Hippocampal formation (tissue), 2 donors: ENCODE measurements at regions not wholly inside any gene's neighbourhood (a gene's known extent, or its start where the extent isn't known, plus 50 kb on each side); places are given as distances from the start of the nearest gene placed in this dataset.
"Not testable (repeated sequence)": the region's sequence is repeated elsewhere in the genome, so short reads cannot be mapped to it uniquely, and the experiment has no call there.

Experiments used
- DNase-seq, 2 donors: peaks; one replicate each; lab custom pipeline; 2025; lab: John Stamatoyannopoulos, UW

DNA sequence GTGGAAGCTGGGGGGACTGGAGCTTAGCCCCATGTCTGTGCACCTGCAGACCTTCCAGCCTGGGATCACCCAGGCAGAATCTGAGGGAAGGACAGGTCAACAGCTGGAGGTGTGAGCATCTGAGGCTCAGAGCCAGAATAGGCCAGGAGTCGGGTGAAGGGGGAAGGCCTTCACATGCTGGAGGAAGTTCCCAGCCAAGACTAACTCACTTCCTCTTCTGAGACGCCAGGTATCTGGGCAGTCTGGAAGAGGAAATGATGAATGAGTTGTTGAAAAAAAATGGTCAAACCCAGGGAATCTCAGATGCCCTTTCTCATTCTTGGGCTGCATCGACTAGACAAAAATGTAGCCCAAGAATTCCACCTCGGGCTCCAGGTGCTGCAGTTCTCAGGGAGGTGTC is 73.6 kb upstream of the TIAM2 start:
- DNase-seq = no peak

DNA sequence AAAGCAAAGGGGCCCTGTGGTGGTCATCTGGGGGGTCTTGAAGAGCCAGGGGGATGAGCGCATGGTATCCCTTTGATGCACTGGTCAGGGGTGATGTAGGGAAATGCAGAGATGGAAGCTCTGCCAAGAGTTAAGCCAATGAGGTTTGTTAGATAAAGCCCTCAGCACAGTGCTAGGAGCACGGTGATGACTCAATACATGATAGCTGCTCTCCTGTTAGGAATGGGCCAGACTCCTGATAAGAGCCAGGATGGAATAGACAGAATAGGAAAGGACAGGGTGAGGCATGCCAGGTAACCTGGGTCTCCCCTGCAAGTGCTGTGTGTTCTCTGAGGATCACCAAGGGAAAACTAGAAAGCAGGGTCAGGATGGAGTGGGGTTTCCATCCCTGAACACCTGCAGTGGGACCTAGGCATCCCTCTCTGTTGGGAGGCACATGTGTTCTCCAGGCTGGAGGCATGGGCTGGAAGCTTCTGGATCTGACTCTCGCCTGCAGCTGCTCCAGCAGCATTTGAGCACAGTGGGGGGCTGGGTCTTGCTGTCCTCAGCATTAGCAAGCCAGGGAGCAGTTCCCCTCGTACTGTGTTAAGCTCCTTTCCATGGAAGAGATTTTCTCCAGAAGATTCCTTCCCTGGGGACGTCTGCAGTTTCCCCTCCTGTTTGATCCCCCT is 71.8 kb upstream of the TIAM2 start:
- DNase-seq = no peak

DNA sequence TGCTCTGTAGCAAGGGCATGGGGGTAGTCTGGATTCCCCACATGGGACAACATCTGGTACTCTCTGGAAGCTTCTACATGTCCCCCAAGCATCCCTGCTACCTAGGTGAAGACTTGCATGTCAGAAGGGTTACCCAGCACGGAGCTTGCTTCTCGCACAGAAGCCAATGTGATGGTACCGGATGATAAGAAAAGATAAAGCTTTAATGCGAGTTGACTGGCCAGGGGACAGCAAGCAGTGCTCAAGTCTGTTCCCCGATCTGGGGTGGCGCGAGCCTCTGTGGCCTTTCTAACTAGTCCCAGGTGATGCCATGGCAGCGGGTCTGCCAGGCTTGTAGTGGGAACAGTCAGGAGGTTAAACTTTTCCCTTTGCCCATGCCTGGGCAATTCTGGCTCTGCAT is 70.0 kb upstream of the TIAM2 start:
- no peak for DNase-seq

DNA sequence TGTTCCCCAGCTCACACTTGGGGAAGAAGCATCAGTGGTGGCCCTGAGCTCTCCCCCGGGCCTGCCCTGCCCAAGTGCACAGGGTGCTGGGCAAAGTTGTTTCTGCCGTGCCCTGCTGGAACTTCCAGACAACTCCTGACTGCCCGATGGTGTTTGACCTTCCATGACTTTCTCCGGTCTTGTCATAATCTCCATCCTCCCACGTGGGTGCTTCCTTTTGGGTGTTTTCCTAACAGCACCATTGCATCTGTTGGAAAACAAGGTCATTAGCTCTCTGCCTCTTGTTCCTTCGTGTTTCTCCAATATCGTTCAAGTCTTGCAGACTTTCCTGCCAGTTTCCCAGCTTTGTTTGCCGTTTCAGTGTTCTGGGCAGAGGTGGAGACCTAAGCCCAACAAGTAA is 68.7 kb upstream of the TIAM2 start:
- DNase-seq = no peak

DNA sequence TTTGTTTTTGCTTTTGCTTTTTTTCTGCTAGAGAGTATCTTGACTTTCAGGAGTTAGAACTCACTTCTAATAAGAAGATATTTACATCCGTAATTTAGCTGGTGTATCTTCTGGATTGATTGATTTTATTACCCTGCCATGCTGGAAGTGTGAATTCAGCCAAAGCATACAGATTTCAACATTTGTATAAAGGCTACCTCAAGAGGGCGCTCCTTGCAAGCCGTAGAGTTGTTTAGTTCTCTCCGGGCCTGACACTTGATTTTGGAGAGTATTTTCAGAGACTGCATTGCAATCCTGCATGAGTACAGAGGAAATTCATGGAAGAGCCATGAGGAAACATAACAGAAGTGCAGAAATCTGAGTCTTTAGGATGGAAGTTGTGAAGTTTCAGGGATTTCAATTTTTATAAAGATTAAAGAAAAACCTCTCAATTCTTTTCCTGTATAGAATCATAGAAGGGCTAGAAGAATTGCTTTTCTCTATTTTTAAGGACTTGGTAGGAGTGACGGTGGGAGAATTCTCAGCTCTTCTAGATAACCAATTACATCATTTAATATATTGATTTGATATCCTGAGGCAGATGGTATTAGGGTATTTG is 66.7 kb upstream of the TIAM2 start:
- peak; percentile 40 to 67 for DNase-seq

DNA sequence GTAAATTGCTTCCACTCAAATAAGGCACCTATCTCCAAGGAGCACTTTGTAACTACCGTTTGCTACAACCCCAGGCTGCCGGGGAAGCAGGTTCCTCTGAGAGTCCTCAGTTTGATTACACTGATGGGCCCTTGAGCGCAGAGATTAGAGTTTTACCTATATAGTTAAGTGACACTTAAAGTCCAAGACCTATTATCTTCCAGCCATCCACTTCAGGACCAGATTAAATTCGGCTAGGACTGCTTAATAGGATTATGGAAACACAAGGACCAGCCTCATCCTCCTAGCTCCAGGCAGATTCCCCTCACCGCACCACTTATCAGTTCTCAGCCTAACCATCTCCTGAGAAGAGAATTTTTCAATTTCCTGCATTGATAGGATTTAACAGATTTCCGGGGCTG is 64.7 kb upstream of the TIAM2 start:
- DNase-seq = no peak

DNA sequence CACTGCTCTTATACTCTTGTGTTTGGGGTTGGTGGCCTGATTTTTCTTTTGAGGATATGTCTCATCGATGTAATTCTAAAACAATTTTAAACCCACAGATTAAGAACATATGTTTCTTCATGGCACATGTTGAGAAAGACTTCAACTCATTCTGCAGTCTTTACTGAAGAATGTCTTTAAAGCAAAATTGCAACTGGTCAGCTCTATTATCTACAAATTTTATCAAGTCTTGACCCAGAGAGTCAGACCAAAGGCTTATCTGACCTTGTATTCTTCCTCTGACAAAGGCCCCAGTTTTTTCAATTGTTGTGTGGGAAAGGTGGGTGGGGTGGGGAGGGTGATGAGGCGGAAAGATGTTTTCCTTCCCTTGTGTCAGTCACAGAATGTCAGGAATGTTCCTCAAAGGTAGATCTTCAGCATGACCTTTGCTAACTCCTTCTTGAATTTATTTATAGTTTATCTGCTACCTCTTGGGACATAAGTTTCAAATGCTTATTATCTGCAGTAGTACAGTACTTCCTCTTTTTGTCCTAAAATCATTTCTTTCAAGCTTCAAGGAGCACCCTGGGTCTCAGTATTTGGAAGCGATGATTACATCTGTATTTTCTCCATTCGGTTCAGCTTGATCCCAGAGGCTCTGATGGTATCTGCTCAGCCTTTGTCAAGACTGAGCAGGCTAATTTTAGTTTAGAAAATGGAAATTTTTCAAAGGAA is 63.2 kb upstream of the TIAM2 start:
- no peak for DNase-seq

DNA sequence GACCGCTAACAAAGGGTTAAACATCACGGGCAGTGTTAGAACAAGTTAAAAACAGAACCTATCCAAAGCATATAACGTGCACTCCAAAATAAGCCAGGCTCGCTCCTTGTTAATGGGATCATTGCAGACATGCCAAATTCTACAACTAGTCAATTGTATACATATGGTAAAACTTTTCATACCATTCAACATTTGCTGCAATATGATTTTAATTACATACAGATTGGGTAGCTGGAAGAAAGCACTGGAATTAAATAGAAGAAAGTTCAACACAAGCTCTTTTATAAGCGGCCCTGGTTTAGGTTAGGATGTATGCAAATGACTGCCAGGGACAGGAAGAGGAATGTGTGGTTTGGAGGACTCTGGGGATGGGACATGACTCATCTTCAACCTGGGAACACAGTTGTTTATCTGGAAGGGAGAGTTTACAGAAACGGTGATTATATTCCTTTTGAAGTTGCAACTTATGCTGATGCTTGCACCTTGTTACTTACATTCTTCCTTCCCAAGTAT is 62.5 kb upstream of the TIAM2 start:
- no peak for DNase-seq

DNA sequence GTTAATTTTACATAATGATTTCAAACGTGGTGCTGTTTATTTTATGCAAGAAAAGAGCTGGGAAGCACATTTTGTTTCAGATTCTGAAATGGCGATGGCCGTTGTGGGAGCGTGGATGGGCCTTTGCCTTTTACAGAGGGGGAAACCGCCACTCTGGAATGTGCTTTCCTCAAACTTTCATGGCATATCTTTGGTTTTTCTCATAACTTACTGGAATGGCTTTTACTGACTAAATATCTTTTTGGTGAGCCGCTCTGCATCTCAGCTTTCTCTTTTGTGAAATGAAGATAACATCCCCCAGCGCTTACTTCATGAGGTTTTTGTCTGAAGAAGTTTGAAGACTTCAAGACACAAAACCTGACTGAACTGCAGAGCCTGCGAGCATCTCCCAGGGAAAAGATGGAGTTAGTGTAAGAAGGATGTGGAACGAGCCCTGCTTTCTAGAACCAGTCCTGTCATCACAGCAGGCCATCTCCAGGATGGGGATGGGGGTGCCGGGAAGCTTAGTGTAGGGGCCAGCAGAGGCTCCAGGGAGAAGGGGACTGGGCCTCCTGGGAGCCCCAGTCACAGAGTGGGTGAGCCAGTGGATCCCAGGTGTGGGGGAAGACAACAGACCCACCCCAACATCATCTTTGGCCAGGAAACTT is 61.8 kb upstream of the TIAM2 start:
- DNase-seq = no peak

DNA sequence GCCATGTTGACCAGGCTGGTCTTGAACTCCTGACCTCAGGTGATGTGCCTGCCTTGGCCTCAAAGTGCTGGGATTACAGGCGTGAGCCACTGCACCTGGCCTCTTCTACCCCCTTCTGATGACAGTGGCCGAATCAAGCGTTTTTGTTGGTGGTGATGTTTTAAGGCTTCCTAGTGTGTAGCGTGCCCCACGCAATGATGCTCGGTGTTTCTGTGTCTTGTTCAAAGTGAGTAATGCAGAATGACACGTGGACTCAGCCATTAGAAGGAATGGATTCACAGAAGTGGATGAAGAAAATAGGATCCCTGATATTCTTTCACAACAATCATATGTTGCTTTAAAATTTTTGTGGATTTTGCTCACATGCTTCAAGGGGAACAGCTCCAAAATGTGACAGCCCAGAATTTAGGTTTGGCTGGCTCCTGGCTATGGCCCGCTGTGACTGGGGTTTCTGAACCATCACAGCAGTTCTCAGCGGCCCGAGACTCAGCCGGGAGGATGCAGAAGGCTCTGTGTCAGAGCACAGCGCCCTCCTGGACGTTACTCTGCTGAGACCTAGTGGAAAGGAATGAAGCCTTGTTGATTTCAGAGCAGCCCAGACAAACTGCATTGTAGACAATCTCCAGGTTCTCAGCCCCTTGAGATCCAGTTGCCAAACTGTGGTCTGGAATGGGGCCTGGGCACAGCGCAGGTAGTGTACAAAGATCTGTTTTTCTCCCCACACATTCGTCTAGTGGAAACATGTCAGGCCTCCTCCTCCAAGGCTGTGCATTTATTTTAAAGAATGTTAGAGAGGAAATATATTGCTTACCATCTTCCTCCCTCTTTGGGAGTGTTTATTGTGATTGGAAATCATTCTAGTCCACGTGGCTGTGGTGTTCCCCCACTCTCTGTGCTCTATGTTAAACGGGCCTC is 57.6 kb upstream of the TIAM2 start:
- DNase-seq = no peak

DNA sequence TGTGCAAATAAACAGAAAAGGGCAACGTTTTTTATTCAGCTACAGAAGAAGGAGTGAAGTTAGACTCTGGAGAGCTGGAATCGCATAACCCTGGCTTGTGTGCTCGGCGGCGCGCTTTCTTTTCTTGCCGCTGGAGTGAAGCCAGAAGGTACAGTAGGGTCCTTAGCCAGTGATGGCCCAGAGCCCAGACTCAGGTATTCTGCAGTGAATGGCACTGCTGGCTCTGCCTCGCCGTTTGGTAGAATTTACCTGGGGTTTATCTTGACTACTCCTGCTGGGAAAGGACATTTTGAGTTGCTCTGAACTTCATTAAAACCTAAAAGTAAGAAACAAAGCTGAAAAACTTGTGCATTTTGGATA is 56.9 kb upstream of the TIAM2 start:
- no peak for DNase-seq

DNA sequence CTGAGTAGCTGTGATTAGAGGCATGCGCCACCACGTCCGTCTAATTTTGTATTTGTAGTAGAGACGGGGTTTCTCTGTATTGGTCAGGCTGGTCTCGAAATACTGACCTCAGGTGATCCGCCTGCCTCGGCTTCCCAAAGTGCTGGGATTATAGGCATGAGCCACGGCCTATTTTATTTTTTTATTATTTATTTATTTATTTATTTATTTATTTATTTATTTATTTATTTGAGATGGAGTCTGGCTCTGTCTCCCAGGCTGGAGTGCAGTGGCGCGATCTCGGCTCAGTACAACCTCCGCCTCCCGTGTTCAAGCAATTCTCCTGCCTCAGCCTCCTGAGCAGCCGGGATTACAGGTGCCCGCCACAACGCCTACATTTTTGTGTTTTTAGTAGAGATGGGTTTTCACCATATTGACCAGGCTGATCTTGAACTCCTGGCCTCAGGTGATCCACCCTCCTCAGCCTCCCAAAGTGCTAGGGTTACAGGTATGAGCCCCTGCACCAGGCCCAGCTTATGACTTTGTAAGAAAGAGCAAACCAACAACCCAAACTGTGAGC is 56.3 kb upstream of the TIAM2 start:
- not testable (repeated sequence) for DNase-seq

DNA sequence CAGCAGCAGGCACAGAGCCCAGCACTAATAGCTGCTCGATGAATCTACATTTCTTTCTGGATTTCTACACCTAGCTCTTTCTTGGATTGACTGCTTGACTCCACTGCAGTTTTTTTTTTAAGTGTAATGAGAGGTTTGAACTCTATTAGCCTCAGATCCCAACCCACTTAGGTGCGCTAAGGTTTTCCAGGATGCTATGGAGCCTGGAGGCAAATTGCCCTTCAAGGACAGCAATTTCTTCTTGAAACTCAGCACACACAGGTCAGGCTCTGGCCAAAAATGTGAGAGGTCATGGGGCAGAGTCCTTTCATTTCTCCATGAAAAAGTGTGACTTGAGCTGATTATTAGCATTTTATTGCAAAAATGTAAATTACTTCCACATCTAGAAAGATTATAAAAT is 52.3 kb upstream of the TIAM2 start:
- DNase-seq = no peak

DNA sequence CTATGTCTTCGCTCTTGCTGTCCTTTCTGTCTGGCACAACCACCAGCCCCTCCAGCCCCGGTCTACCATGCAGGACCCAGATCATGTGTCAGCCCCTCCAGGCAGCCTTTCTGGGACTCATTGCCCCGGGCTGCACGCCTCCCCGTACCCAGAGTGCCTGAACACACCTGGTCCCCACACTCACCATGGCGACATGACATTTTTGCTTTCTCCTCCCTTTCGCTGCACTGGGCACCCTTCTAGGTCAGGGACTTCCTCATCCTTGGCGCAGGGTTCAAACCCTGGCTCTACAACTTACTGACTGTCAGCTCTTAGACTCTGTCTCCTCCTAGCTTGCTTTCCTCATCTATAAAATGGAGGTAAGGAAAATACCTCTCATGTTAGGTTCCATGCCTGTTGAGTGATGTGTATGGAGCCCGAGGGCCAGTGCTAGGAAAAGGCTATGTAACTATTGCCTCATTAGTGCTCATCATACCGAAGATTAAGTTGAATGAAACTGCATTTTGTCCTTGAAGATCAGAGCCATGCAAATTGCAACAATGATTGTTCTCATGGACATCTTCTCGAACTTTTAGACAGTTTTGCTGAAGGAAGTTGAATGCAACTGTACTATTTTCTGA is 49.7 kb upstream of the TIAM2 start:
- DNase-seq = no peak
